ENCODE measurements at regions not wholly inside any gene's neighbourhood (a gene's known extent, or its start where the extent isn't known, plus 50 kb on each side); places are given as distances from the start of the nearest gene placed in this dataset.

GRCh38 chr1:117270679-117271078 is 60.0 kb upstream of the VTCN1 start (continued):
- no peak for TF ChIP-seq ATF2 (IDR thresholded peaks at IDR 0.05; ENCODE audit: low read length)
- TF ChIP-seq RAD21 (IDR thresholded peaks at IDR 0.05 in 1 of 2, conservative IDR thresholded peaks at IDR 0.05 in 1 of 2; ENCODE audit: low read depth in 2 of 2, low read length in 2 of 2), result no peak
- no peak for TF ChIP-seq CREB1 (IDR thresholded peaks at IDR 0.05)
